SK-N-SH treated with all-trans-retinoic acid at 6 μM for 48 hours (cell line): ENCODE measurements at regions not wholly inside any gene's neighbourhood (a gene's known extent, or its start where the extent isn't known, plus 50 kb on each side); places are given as distances from the start of the nearest gene placed in this dataset.

Source experiments
- ARNTL ChIP-seq: fragments of 450-650 bp; formaldehyde crosslinking; IDR thresholded peaks from 2 replicates; pipeline ENCODE4 v1.5.0; 2020; ENCODE audit warnings: low read depth, mild to moderate bottlenecking, moderate library complexity, borderline replicate concordance
- PATZ1 ChIP-seq: fragments of 250-450 bp; sonication (Bioruptor Pico); IDR thresholded peaks from 2 replicates; pipeline ENCODE4 v1.8.0; 2020; ENCODE audit warnings: mild to moderate bottlenecking, moderate library complexity, borderline replicate concordance
- RARB ChIP-seq: fragments of 250-450 bp; sonication (Bioruptor Pico); IDR thresholded peaks from 2 replicates; pipeline ENCODE4 v1.8.0; 2021; ENCODE audit warnings: mild to moderate bottlenecking, moderate library complexity
- SNAI2 ChIP-seq: fragments of 250-450 bp; sonication (Bioruptor Pico); IDR thresholded peaks from 2 replicates; pipeline ENCODE4 v1.5.0; 2020; ENCODE audit warnings: mild to moderate bottlenecking, moderate library complexity
- TCF4 ChIP-seq: fragments of 250-450 bp; sonication (Bioruptor Pico); IDR thresholded peaks from 2 replicates; pipeline ENCODE4 v1.8.0; 2021; ENCODE audit warnings: mild to moderate bottlenecking, moderate library complexity, borderline replicate concordance
- ZFP30 ChIP-seq: fragments of 450-650 bp; formaldehyde crosslinking; IDR thresholded peaks from 2 replicates; pipeline ENCODE4 v1.5.0; 2022; ENCODE audit warnings: mild to moderate bottlenecking, moderate library complexity
- TF ChIP-seq, protein P1 (sequence below): fragments of 250-450 bp; sonication (Bioruptor Pico); IDR thresholded peaks from 2 replicates; pipeline ENCODE4 v1.8.0; 2021; ENCODE audit warnings: low read depth, mild to moderate bottlenecking, moderate library complexity, borderline replicate concordance
- TF ChIP-seq, protein P2 (sequence below): fragments of 250-450 bp; sonication (Bioruptor Pico); IDR thresholded peaks from 2 replicates; pipeline ENCODE4 v1.5.0; 2020; ENCODE audit warnings: mild to moderate bottlenecking, moderate library complexity

GRCh38 chr6:88295663-88296062, 129.5 kb upstream of the CNR1 start:
- TF ChIP-seq PATZ1 (no peak), SNAI2 (no peak), RARB (CRISPR knock-in tag) (no peak), ARNTL (CRISPR knock-in tag) (no peak), ZFP30 (CRISPR knock-in tag) (no peak), TCF4 (CRISPR knock-in tag) (no peak)
- TF ChIP-seq, protein P1, sequence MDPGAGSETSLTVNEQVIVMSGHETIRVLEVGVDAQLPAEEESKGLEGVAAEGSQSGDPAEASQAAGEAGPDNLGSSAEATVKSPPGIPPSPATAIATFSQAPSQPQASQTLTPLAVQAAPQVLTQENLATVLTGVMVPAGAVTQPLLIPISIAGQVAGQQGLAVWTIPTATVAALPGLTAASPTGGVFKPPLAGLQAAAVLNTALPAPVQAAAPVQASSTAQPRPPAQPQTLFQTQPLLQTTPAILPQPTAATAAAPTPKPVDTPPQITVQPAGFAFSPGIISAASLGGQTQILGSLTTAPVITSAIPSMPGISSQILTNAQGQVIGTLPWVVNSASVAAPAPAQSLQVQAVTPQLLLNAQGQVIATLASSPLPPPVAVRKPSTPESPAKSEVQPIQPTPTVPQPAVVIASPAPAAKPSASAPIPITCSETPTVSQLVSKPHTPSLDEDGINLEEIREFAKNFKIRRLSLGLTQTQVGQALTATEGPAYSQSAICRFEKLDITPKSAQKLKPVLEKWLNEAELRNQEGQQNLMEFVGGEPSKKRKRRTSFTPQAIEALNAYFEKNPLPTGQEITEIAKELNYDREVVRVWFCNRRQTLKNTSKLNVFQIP: no peak
- TF ChIP-seq, protein P2, sequence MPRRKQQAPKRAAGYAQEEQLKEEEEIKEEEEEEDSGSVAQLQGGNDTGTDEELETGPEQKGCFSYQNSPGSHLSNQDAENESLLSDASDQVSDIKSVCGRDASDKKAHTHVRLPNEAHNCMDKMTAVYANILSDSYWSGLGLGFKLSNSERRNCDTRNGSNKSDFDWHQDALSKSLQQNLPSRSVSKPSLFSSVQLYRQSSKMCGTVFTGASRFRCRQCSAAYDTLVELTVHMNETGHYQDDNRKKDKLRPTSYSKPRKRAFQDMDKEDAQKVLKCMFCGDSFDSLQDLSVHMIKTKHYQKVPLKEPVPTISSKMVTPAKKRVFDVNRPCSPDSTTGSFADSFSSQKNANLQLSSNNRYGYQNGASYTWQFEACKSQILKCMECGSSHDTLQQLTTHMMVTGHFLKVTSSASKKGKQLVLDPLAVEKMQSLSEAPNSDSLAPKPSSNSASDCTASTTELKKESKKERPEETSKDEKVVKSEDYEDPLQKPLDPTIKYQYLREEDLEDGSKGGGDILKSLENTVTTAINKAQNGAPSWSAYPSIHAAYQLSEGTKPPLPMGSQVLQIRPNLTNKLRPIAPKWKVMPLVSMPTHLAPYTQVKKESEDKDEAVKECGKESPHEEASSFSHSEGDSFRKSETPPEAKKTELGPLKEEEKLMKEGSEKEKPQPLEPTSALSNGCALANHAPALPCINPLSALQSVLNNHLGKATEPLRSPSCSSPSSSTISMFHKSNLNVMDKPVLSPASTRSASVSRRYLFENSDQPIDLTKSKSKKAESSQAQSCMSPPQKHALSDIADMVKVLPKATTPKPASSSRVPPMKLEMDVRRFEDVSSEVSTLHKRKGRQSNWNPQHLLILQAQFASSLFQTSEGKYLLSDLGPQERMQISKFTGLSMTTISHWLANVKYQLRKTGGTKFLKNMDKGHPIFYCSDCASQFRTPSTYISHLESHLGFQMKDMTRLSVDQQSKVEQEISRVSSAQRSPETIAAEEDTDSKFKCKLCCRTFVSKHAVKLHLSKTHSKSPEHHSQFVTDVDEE (CRISPR knock-in tag): no peak
